Brain microvascular endothelial cell (primary cell): ENCODE measurements at regions not wholly inside any gene's neighbourhood (a gene's known extent, or its start where the extent isn't known, plus 50 kb on each side); places are given as distances from the start of the nearest gene placed in this dataset.
"Not testable (repeated sequence)": the region's sequence is repeated elsewhere in the genome, so short reads cannot be mapped to it uniquely, and the experiment has no call there.

ENCODE experiments used
- DNase-seq: peaks from one replicate; pipeline ENCODE4 v3.0.0-alpha.2; 2020
- H3K27ac ChIP-seq: fragments of 250-450 bp; sonication (Bioruptor Pico); 2 replicates; pipeline ENCODE4 v1.5.1; 2020; ENCODE audit warnings: mild to moderate bottlenecking, moderate library complexity
- H3K27me3 ChIP-seq: fragments of 250-450 bp; sonication (Bioruptor Pico); replicated peaks from 2 replicates; pipeline ENCODE4 v1.5.1; 2020; ENCODE audit warnings: mild to moderate bottlenecking
- H3K36me3 ChIP-seq: fragments of 250-450 bp; sonication (Bioruptor Pico); replicated peaks from 2 replicates; pipeline ENCODE4 v1.5.1; 2020; ENCODE audit warnings: mild to moderate bottlenecking
- H3K4me3 ChIP-seq: 2 replicates; pipeline ENCODE4 v1.5.1; 2011; ENCODE audit warnings: low read depth, mild to moderate bottlenecking, control low read depth, low read length, moderate library complexity
- in situ Hi-C: cut with HindIII; loops from 2 replicates; pipeline ENCODE4 v1.10.0; 2017; ENCODE audit warnings: low sequenced_read_pairs, low pct_ligation_motif_present
- TF ChIP-seq, protein P1 (sequence below): IDR thresholded peaks from 2 replicates; pipeline ENCODE4 v1.5.1; 2011; ENCODE audit warnings: low read depth, mild to moderate bottlenecking, moderate library complexity, low read length, control low read depth, inconsistent platforms; ENCODE audit errors: missing control alignments

DNA sequence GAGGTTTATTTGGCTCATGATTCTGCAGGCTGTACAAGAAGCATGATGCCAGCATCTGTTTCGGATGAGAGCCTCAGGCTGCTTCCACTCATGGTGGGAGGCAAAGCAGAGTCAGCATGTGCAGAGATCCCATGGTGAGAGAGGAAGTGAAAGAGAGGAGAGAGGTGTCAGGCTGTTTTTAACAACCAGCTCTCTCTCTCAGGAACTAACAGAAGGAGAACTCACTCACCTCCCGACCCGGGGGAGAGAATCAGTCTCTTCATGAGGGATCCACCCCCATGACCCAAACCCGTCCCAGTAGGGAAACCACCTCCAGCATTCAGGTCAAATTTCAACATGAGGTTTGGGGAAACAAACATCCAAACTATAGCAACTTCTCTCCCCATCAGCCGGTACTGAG is 187.7 kb downstream of the ENC1 start:
- in situ Hi-C loops: no loop called here
- no peaks in the 10 kb centered on the region for H3K27me3 ChIP-seq
- TF ChIP-seq, protein P1, sequence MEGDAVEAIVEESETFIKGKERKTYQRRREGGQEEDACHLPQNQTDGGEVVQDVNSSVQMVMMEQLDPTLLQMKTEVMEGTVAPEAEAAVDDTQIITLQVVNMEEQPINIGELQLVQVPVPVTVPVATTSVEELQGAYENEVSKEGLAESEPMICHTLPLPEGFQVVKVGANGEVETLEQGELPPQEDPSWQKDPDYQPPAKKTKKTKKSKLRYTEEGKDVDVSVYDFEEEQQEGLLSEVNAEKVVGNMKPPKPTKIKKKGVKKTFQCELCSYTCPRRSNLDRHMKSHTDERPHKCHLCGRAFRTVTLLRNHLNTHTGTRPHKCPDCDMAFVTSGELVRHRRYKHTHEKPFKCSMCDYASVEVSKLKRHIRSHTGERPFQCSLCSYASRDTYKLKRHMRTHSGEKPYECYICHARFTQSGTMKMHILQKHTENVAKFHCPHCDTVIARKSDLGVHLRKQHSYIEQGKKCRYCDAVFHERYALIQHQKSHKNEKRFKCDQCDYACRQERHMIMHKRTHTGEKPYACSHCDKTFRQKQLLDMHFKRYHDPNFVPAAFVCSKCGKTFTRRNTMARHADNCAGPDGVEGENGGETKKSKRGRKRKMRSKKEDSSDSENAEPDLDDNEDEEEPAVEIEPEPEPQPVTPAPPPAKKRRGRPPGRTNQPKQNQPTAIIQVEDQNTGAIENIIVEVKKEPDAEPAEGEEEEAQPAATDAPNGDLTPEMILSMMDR: no peak
- no peak overlapping the region for H3K4me3 ChIP-seq
- H3K36me3 ChIP-seq: no peaks in the 10 kb centered on the region
- no peak for DNase-seq
- no peak overlapping the region for H3K27ac ChIP-seq

DNA sequence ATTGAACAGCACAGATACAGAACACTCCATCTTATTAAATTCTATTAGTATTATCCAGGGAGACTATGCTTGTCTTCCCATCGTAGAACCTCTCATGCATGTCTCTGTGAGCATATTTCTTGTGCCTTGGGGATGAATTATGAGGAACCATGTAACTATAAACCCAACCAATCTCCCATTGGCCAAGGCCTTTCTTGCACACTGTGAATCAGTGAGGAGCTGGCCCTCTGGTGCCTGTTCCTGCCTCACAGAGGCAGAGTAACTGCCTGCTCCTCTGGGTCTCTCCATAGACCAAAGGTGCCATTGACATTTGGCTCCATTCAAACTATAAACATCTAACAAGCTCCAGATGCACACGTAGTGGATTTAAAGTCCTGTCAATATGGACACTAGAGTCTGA is 190.4 kb downstream of the ENC1 start:
- Histone ChIP-seq H3K27me3 (no peaks in the 10 kb centered on the region), H3K4me3 (no peak overlapping the region), H3K27ac (no peak overlapping the region), H3K36me3 (no peaks in the 10 kb centered on the region)
- in situ Hi-C loops: no loop called here
- TF ChIP-seq, protein P1: no peak
- no peak for DNase-seq

DNA sequence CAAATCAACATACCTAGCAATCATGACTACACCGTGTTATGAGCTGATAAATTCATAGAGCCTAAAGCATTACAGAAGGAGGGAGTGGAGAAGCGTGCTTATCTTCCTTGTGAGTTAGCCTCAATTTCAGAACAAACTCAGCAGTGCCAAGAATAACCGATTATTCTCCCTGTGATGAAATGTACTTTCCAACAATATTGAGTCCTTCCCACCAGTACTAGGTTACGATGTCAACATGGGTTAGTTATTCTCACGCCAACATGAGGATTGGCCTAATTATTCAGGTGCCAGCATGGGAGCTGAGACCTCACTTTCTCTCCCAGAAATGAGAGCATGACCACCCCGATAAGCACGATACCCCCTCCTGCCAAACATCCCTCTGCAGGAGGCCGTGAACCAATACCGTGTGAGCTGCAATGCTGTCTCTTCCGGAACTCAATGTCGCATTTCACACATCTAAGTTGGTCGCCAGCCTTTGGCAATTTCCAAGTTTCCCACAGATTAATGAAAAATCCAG is 193.7 kb downstream of the ENC1 start:
- H3K27ac ChIP-seq: no peak overlapping the region
- no peak overlapping the region for H3K4me3 ChIP-seq
- TF ChIP-seq, protein P1: no peak
- in situ Hi-C loops: no loop called here
- peak; percentile 9 for DNase-seq
- no peaks in the 10 kb centered on the region for H3K36me3 ChIP-seq
- H3K27me3 ChIP-seq: no peaks in the 10 kb centered on the region

DNA sequence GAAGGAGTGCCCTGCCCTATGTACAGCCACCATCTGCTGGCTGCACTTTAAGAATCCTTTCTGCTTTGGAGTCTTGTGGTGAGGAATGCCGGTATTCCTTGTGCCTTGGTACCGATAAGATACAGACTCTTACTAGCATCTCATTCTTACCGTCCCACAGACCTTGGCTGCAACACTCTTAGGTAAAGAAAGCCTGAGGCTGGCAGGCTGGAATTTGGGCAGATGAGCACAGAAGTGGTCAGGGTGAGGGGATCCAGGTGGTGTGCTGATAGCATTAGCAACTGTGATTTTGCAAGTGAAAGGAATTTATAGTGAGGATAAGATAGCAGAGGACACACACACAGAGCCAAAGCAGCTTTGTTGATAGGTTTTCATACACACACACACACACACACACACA is 198.1 kb downstream of the ENC1 start:
- Histone ChIP-seq H3K27me3 (no peaks in the 10 kb centered on the region), H3K36me3 (no peaks in the 10 kb centered on the region), H3K4me3 (no peak overlapping the region), H3K27ac (no peak overlapping the region)
- DNase-seq: no peak
- TF ChIP-seq, protein P1: no peak
- in situ Hi-C loops: no loop called here

DNA sequence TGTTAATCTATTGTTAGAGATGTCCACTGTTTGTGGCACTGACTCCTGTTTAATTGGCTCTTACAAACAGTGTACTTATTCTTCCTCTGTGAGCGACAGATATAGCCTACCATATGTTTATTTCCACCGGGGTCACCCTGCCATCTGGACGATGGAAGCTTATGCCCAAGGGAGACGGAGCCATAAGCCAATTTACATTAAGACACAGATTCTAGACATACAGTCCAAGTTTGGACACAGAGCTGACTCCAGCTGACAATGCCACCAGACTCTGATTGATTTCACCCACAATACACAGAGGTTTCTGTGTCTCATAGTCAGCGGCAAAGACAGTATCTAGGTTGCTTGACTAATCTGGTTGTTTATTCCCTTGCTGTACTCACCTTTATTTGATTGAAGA is 198.9 kb downstream of the ENC1 start:
- TF ChIP-seq, protein P1: no peak
- Histone ChIP-seq H3K36me3 (no peaks in the 10 kb centered on the region), H3K27me3 (no peaks in the 10 kb centered on the region), H3K27ac (no peak overlapping the region), H3K4me3 (no peak overlapping the region)
- in situ Hi-C loops: no loop called here
- DNase-seq: no peak

DNA sequence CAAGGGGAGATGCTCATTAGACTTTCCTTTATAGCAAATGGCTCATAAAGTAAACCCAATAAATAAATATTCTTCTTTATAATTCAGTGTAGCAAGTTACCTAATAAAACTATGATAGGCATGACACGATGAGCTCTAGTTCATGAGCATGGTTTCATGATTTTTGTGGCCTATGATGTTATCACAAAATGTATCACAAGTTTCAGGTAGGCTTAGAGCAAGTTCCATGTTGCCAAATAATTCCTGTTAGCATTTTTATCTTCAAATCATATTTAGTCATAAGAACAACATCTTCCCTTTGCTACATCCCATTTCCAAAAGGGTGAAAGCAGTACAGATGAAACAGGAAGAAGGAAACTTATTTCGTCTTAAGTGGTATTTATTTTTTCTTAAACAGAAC is 200.2 kb downstream of the ENC1 start:
- no peak for DNase-seq
- in situ Hi-C loops: no loop called here
- H3K27ac ChIP-seq: no peak overlapping the region
- no peaks in the 10 kb centered on the region for H3K27me3 ChIP-seq
- H3K36me3 ChIP-seq: no peaks in the 10 kb centered on the region
- H3K4me3 ChIP-seq: no peak overlapping the region
- TF ChIP-seq, protein P1: no peak

DNA sequence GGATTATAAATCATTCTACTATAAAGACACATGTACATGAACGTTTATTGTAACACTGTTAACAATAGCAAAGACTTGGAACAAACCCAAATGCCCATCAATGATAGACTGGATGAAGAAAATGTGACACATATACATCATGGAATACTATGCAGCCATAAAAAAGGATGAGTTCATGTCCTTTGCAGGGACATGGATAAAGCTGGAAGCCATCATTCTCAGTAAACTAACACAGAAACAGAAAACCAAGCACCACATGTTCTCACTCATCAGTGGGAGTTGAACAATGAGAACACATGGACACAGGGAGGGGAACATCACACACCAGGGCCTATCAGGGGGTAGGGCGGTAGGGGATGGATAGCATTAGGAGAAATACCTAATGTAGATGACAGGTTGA is 202.7 kb downstream of the ENC1 start:
- H3K27me3 ChIP-seq, H3K4me3 ChIP-seq, H3K27ac ChIP-seq, H3K36me3 ChIP-seq, in situ Hi-C loops, DNase-seq: not testable (repeated sequence)
